HG03354 (cell line): ENCODE measurements at regions not wholly inside any gene's neighbourhood (a gene's known extent, or its start where the extent isn't known, plus 50 kb on each side); places are given as distances from the start of the nearest gene placed in this dataset.

Experiments
- ATAC-seq: cut with Tn5 transposase; IDR thresholded peaks from one replicate; pipeline ENCODE4 v1.9.1; 2021; ENCODE audit warnings: mild to moderate bottlenecking; ENCODE audit not compliant: unreplicated experiment, poor library complexity, severe bottlenecking

- ATAC-seq: no peak
Observed at GRCh38 chr13:105634059-105634458, 901.4 kb downstream of the EFNB2 start.

- ATAC-seq: no peak
Observed at GRCh38 chr13:105630431-105630830, 905.0 kb downstream of the EFNB2 start.

GRCh38 chr13:105627270-105627669 lies 908.2 kb downstream of the EFNB2 start:
- ATAC-seq: no peak

DNA sequence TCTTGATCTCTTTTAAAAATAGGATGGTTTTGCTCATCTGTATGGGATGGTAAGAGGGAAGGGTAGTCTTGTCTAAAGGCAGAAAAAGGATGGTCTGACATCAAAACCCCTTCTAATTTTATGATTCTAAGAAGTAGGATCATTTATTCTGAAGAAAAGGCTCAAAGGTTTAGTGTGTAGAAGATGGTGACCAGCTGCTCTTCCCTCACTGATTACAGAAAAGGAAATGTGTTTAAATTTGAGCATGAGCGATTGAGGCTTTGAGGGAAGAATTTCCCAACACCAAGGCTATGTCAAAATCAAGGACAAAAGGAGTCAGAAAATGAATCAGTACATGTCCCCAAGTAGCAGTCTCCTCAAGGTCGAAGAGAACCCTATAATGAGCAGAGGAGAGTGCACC lies 909.8 kb downstream of the EFNB2 start:
- no peak for ATAC-seq

- no peak for ATAC-seq
Observed at GRCh38 chr13:105616333-105617075, 919.0 kb downstream of the EFNB2 start.

- ATAC-seq: no peak
Observed at GRCh38 chr13:105612541-105612940, 922.9 kb downstream of the EFNB2 start.

DNA sequence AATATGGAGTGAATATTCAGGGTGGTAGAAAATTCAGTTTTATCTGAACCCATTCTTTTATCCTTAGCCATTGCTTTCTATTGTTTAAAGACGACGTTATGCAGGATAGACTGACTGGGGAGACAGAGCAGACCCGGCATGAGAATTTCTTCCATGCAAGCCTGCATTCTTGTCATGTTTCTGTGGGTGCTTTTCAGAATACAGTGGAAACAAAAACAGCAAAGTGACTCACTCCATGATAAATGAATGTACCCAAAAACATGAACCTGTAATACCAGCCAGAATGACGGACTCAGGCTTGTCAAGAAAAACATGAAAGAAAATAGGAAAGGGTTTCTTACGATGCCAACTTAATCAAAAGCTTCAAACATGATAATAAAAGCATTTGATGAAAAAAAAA lies 924.0 kb downstream of the EFNB2 start:
- ATAC-seq: no peak

DNA sequence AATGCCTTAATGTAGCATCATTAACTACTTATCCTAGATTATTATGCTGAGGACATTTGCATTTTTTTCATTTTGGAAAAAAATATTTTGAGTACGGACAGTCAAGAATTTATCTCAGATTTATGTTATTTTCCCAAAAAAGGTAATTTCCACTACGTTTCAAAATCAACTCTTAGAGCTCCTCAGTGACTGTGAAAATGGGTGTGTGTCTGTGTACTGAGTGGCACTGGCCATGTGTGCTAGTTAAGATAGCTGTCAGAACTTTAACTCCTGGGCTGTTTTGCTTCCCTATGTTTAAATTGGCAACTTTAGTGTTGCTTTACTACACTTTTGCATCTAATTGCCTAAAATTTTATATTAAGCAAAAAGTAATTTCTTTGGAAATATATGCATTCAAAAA lies 927.4 kb downstream of the EFNB2 start:
- ATAC-seq: no peak

GRCh38 chr13:105607426-105607825 lies 928.0 kb downstream of the EFNB2 start:
- ATAC-seq: no peak

DNA sequence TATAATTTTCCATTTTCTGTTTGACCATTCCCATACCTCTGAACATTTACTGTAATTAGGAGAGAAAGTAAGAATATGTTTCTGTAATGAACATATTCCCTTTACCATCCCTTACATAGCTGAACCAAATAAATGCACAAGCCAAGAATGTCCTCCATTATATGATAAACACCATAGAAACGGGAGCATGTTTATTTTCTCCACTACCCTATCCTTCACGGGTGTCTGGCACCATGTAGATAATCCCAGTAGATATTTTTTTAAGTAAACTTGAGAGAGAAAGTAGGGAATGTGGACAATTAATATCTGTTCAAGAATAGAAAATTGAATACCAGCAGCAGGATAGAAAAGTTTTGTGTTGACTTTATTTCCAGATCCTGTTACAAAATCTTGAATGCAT lies 928.4 kb downstream of the EFNB2 start:
- no peak for ATAC-seq

DNA sequence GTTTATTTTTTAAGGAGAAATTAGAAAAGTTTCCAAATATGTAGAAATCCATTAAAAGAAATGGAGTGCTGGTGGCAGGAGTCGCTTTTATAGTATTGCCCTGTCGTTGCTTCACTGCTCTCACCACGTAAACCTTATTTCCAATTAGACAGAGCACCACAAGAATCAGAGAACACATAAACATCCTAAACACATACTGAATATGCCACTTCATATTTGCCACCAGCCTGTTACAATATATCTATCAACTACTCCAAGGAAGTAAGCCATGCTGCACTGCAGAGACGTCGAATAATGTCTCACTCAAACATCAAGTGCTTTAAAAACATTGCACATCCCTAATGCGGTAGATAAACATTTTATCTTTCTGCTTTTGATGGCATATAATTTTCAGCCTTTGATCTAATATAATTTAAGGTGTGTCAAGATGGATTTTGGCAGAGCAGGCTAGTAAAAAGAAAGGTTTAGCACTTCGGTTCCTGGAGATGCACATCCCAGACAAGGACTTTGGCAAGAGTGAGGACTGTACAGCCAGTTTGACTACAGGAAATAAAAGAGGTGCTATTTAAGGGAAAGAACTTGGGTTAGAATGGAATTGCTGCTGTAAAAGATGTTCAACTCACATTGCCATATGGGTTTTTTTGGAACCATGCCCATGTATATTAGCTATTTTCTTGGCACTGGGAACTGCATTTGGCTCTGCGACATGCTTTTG lies 932.3 kb downstream of the EFNB2 start:
- ATAC-seq: no peak

GRCh38 chr13:105599477-105600037 lies 935.9 kb downstream of the EFNB2 start:
- ATAC-seq: no peak

DNA sequence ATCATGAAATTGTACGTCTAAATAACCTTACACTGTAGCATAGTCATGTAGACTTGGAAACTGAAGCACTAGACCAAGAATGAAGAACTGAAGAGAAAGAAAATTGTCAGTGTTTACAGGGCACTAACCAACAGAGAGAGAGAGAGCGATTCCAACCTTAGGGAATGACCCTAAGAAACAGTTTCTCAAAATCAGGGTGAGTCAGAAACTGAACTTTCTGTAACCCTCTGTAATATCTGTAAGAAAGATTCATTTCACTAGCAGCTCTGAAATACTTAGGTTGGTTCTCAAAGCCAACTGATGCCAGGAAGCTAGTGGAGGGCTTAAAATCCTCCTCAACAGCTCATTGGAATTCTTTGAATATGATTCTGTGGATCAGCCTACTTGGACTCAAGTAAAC lies 936.9 kb downstream of the EFNB2 start:
- no peak for ATAC-seq

GRCh38 chr13:105597573-105597972 lies 937.9 kb downstream of the EFNB2 start:
- ATAC-seq: no peak

GRCh38 chr13:105595471-105595870 lies 940.0 kb downstream of the EFNB2 start:
- no peak for ATAC-seq

GRCh38 chr13:105591277-105591676 lies 944.2 kb downstream of the EFNB2 start:
- no peak for ATAC-seq

DNA sequence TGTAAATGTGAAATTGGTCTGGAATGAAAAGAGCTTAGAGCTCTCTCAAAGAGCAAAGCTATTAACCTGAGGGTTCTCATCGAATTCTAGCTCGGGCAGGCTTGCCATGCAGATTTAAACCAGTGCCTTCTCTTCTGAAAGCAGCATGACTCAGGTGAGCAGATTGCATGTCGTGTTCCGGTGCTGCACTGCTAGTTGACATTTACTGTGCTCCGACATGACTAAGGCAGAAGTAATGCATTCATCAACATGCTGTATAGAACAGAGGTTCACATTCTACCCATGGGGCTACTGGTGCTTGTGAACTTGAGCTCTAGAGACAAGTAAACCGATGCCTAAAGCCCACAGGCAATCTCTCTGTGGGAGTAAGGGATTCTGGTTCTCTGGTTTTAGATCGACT lies 947.7 kb downstream of the EFNB2 start:
- ATAC-seq: no peak

- ATAC-seq: no peak
Observed at GRCh38 chr13:105579821-105580710, 955.4 kb downstream of the EFNB2 start.

- ATAC-seq: no peak
Observed at GRCh38 chr13:105573136-105573535, 962.3 kb downstream of the EFNB2 start.

DNA sequence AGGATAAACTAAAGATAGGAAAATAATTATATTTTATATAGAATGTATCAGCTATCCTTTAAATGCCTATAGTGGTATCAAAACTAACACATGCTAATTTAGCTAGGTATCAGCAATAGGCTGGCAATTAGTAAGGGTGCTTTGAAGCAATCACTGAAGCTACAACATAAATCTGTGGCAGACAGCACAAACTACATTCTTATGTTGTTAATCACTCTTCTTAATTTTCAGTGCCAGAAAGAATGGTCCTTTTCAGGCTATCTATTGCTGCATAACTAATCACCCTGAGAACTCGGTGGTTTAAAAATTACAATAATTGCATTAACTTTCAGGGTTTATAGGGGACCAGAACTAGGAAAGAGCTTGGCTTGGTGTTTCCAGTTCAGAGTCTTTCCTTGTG lies 963.1 kb downstream of the EFNB2 start:
- no peak for ATAC-seq
